ENCODE measurements at regions not wholly inside any gene's neighbourhood (a gene's known extent, or its start where the extent isn't known, plus 50 kb on each side); places are given as distances from the start of the nearest gene placed in this dataset.
A peak's percentile ranks its signal among the peaks of the same experiment; 100 is the strongest.

DNA sequence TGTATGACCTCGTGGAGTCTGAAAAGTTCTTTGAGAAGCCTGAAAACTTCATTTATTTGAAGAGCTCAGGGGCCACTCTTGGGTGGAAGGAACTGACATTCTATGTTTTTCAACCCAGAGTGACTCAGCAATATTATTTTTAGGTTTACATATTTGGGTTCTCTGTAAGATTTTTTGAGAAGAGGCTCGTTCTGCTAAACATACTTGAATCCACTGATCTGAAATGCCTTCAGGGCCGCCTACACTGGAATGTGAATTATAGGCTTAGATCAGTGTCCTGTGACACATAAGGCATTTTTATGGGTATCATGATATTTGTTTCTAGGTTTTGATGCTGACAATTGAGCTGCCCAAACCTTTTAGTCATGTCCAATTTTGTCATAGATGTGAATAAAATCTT is 86.2 kb downstream of the PSAT1 start:
- peak; percentile 7 for DNase-seq
- H3K4me1 ChIP-seq (ENCODE audit: low read length) = no peaks in the 10 kb centered on the region

DNA sequence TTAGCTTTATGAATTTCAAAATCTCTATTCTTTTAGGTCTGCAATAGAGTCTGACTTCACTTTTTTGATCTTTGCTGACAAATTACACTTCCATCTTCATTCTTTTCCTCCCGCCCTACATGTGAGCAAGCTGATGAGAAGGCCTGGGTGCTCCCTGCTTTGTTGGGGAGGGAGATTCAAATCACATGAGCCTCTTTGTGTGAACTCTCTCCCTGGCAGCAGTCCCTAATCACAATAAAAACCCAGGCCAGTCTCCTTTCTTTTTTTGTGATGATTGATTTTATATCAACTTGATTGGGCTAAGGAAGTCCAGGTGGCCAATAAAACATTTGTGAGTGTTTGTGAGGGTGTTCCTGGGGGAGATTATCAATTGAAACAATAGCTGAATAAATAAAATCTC is 89.4 kb downstream of the PSAT1 start:
- Histone ChIP-seq H3K9ac (ENCODE audit: low read length) (no peak overlapping the region), H3K79me2 (ENCODE audit: low read length) (no peaks in the 10 kb centered on the region), H3K4me3 (ENCODE audit: low read length) (no peak overlapping the region), H4K20me1 (ENCODE audit: insufficient read depth, low read length) (no peaks in the 10 kb centered on the region), H3K9me2 (replicated peaks; ENCODE audit: insufficient read depth, low read length) (no peaks in the 10 kb centered on the region), H3K4me1 (ENCODE audit: low read length) (no peaks in the 10 kb centered on the region), H3F3A (ENCODE audit: insufficient read depth, low read length) (no peaks in the 10 kb centered on the region), H3K36me3 (replicated peaks; ENCODE audit: insufficient read depth, low read length) (no peaks in the 10 kb centered on the region), H3K27me3 (replicated peaks; ENCODE audit: insufficient read depth, low read length) (no peaks in the 10 kb centered on the region), H3K9me3 (replicated peaks; ENCODE audit: insufficient read depth, low read length) (no peaks in the 10 kb centered on the region), H3K27ac (ENCODE audit: low read length) (no peak overlapping the region), H3K4me2 (ENCODE audit: low read depth, low read length) (no peak overlapping the region), H2AFZ (ENCODE audit: low read length) (no peak overlapping the region)
- TF ChIP-seq EZH2 (optimal IDR thresholded peaks at IDR 0.05; ENCODE audit: low read depth, low read length) = no peak
- TF ChIP-seq EZH2phosphoT487 (IDR thresholded peaks at IDR 0.05; ENCODE audit: low read length) = no peak
- TF ChIP-seq, protein P1, sequence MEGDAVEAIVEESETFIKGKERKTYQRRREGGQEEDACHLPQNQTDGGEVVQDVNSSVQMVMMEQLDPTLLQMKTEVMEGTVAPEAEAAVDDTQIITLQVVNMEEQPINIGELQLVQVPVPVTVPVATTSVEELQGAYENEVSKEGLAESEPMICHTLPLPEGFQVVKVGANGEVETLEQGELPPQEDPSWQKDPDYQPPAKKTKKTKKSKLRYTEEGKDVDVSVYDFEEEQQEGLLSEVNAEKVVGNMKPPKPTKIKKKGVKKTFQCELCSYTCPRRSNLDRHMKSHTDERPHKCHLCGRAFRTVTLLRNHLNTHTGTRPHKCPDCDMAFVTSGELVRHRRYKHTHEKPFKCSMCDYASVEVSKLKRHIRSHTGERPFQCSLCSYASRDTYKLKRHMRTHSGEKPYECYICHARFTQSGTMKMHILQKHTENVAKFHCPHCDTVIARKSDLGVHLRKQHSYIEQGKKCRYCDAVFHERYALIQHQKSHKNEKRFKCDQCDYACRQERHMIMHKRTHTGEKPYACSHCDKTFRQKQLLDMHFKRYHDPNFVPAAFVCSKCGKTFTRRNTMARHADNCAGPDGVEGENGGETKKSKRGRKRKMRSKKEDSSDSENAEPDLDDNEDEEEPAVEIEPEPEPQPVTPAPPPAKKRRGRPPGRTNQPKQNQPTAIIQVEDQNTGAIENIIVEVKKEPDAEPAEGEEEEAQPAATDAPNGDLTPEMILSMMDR (IDR thresholded peaks at IDR 0.05; ENCODE audit: low read length) = no peak
- no peak for DNase-seq

More for the DNA sequence above, 86.2 kb downstream of the PSAT1 start:
- no peak overlapping the region for H3K9ac ChIP-seq (ENCODE audit: low read length)
- no peaks in the 10 kb centered on the region for H3K36me3 ChIP-seq (replicated peaks; ENCODE audit: insufficient read depth, low read length)
- TF ChIP-seq EZH2 (optimal IDR thresholded peaks at IDR 0.05; ENCODE audit: low read depth, low read length) = no peak
- no peak for TF ChIP-seq EZH2phosphoT487 (IDR thresholded peaks at IDR 0.05; ENCODE audit: low read length)
- TF ChIP-seq, protein P1 (IDR thresholded peaks at IDR 0.05; ENCODE audit: low read length) = no peak
- no peak overlapping the region for H3K27ac ChIP-seq (ENCODE audit: low read length)
- H3K9me3 ChIP-seq (replicated peaks; ENCODE audit: insufficient read depth, low read length) = no peaks in the 10 kb centered on the region
- no peaks in the 10 kb centered on the region for H3K79me2 ChIP-seq (ENCODE audit: low read length)
- H3F3A ChIP-seq (ENCODE audit: insufficient read depth, low read length) = no peaks in the 10 kb centered on the region
- no peaks in the 10 kb centered on the region for H3K9me2 ChIP-seq (replicated peaks; ENCODE audit: insufficient read depth, low read length)
- H4K20me1 ChIP-seq (ENCODE audit: insufficient read depth, low read length) = no peaks in the 10 kb centered on the region
- H3K4me2 ChIP-seq (ENCODE audit: low read depth, low read length) = no peak overlapping the region
- H3K27me3 ChIP-seq (replicated peaks; ENCODE audit: insufficient read depth, low read length) = no peaks in the 10 kb centered on the region
- no peak overlapping the region for H3K4me3 ChIP-seq (ENCODE audit: low read length)
- H2AFZ ChIP-seq (ENCODE audit: low read length) = no peak overlapping the region

- no peak overlapping the region for H3K4me2 ChIP-seq (ENCODE audit: low read depth, low read length)
These were observed 89.8 kb downstream of the PSAT1 start for GRCh38 chr9:78386773-78387172.

More at GRCh38 chr9:78386773-78387172, 89.8 kb downstream of the PSAT1 start:
- DNase-seq = no peak
- TF ChIP-seq EZH2phosphoT487 (IDR thresholded peaks at IDR 0.05; ENCODE audit: low read length) (no peak), EZH2 (optimal IDR thresholded peaks at IDR 0.05; ENCODE audit: low read depth, low read length) (no peak)
- TF ChIP-seq, protein P1 (IDR thresholded peaks at IDR 0.05; ENCODE audit: low read length) = no peak
- H3K4me1 ChIP-seq (ENCODE audit: low read length) = no peaks in the 10 kb centered on the region
- no peak overlapping the region for H3K27ac ChIP-seq (ENCODE audit: low read length)
- H3K4me3 ChIP-seq (ENCODE audit: low read length) = no peak overlapping the region
- H3F3A ChIP-seq (ENCODE audit: insufficient read depth, low read length) = no peaks in the 10 kb centered on the region
- no peaks in the 10 kb centered on the region for H3K9me2 ChIP-seq (replicated peaks; ENCODE audit: insufficient read depth, low read length)
- H4K20me1 ChIP-seq (ENCODE audit: insufficient read depth, low read length) = no peaks in the 10 kb centered on the region
- H3K79me2 ChIP-seq (ENCODE audit: low read length) = no peaks in the 10 kb centered on the region
- H3K9ac ChIP-seq (ENCODE audit: low read length) = no peak overlapping the region
- no peaks in the 10 kb centered on the region for H3K36me3 ChIP-seq (replicated peaks; ENCODE audit: insufficient read depth, low read length)
- H2AFZ ChIP-seq (ENCODE audit: low read length) = no peak overlapping the region
- no peaks in the 10 kb centered on the region for H3K27me3 ChIP-seq (replicated peaks; ENCODE audit: insufficient read depth, low read length)
- H3K9me3 ChIP-seq (replicated peaks; ENCODE audit: insufficient read depth, low read length) = no peaks in the 10 kb centered on the region
